Psoas muscle (tissue), 7 donors: ENCODE measurements at regions not wholly inside any gene's neighbourhood (a gene's known extent, or its start where the extent isn't known, plus 50 kb on each side); places are given as distances from the start of the nearest gene placed in this dataset.

ENCODE experiments used
- ATAC-seq, 4 donors: fragments of 200-7000 bp; cut with Tn5 transposase; one replicate each; pipeline ENCODE4 v1.9.1; 2020; ENCODE audit warnings: moderate library complexity in 3 of 4, mild to moderate bottlenecking in 2 of 4
- DNase-seq, 2 donors: peaks; one replicate each; pipeline ENCODE4 v3.0.0-alpha.2; 2020
- H3K27ac ChIP-seq: fragments of 200-600 bp; one replicate; pipeline ENCODE4 v1.8.0; 2022
- H3K27me3 ChIP-seq, 3 donors: fragments of 200-600 bp in 1 of 3; one replicate each; pipeline versions ENCODE4 v1.6.1 to v1.8.0; 2013 to 2022; ENCODE audit warnings: low read length in 2 of 3, mild to moderate bottlenecking in 2 of 3, moderate library complexity in 1 of 3; ENCODE audit not compliant: insufficient read depth in 3 of 3
- H3K36me3 ChIP-seq, 2 donors: fragments of 200-600 bp in 1 of 2; one replicate each; pipeline versions ENCODE4 v1.6.1 to v1.8.0; 2013 to 2022; ENCODE audit warnings: low read depth in 1 of 2, mild to moderate bottlenecking in 1 of 2, moderate library complexity in 1 of 2; ENCODE audit not compliant: insufficient read depth in 1 of 2
- H3K4me1 ChIP-seq: fragments of 200-600 bp; one replicate; pipeline ENCODE4 v1.8.0; 2022
- H3K4me3 ChIP-seq: fragments of 200-600 bp; one replicate; pipeline ENCODE4 v1.8.0; 2022; ENCODE audit warnings: mild to moderate bottlenecking
- H3K9me3 ChIP-seq: fragments of 200-600 bp; one replicate; pipeline ENCODE4 v1.8.0; 2022
- CTCF ChIP-seq: fragments of 200-600 bp; IDR thresholded peaks from one replicate; pipeline ENCODE4 v1.8.0; 2022; ENCODE audit warnings: antibody characterized with exemption
- WGBS, 3 donors: extraction: QIAGEN DNeasy Blood & Tissue Kit; methylation state at CpG; one replicate each; pipeline versions ENCODE4 v1.1.6 to v1.1.7; 2013; 5-methylcytosine and 5-hydroxymethylcytosine counted together
- intact Hi-C, 2 donors: fragments of 100-400 bp; cut with DNase I; formaldehyde crosslinking; loops; one replicate each; pipeline versions ENCODE4 v1.11.0 to v1.14.2; 2022
- donor health status: healthy with polysubstance abuse.
- donor health status: DM: no; HTN: no; CAD: no; lungs with moderate emphysema.
- donor health status: Bipolar disorder and iron deficiency.
- donor health status: healthy.
- donor health status: DM: yes; HTN: yes; CAD: no.
- donor health status: DM: no; HTN: no; CAD: no.
- donor health status: DM: yes; HTN: yes; CAD: no.

- no peaks in the 10 kb centered on the region for H3K27me3 ChIP-seq
- intact Hi-C loops, result no loop called here
- H3K27ac ChIP-seq, result no peak overlapping the region
- ATAC-seq (no peak), DNase-seq (no peak)
- no peak overlapping the region for H3K4me3 ChIP-seq
- WGBS, 3 donors, result 39 to 45% (median 42%) methylated on average over 2 of the region's 2 CpGs
- no peaks in the 10 kb centered on the region for H3K9me3 ChIP-seq
- no peaks in the 10 kb centered on the region for H3K4me1 ChIP-seq
- no peak for TF ChIP-seq CTCF
- no peaks in the 10 kb centered on the region for H3K36me3 ChIP-seq
Observed at GRCh38 chr5:164577742-164578141, 1072.3 kb downstream of the MAT2B start.

GRCh38 chr5:164578401-164578800, 1073.0 kb downstream of the MAT2B start:
- H3K4me3 ChIP-seq, result no peak overlapping the region
- TF ChIP-seq CTCF, result no peak
- no peaks in the 10 kb centered on the region for H3K4me1 ChIP-seq
- DNase-seq, result no peak
- H3K27me3 ChIP-seq, result no peaks in the 10 kb centered on the region
- ATAC-seq, result no peak
- no peaks in the 10 kb centered on the region for H3K9me3 ChIP-seq
- intact Hi-C loops, result no loop called here
- no peaks in the 10 kb centered on the region for H3K36me3 ChIP-seq
- H3K27ac ChIP-seq, result no peak overlapping the region
- 79 to 81% (median 80%) methylated on average over 5 of the region's 5 CpGs for WGBS, 3 donors

GRCh38 chr5:164578911-164579310, 1073.5 kb downstream of the MAT2B start:
- no peak for TF ChIP-seq CTCF
- Histone ChIP-seq H3K9me3 (no peaks in the 10 kb centered on the region), H3K4me1 (no peaks in the 10 kb centered on the region), H3K4me3 (no peak overlapping the region), H3K36me3 (no peaks in the 10 kb centered on the region), H3K27ac (no peak overlapping the region), H3K27me3 (no peaks in the 10 kb centered on the region)
- 70 to 84% (median 78%) methylated on average over 2 of the region's 2 CpGs for WGBS, 3 donors
- DNase-seq (no peak), ATAC-seq (no peak)
- intact Hi-C loops, result no loop called here

DNA sequence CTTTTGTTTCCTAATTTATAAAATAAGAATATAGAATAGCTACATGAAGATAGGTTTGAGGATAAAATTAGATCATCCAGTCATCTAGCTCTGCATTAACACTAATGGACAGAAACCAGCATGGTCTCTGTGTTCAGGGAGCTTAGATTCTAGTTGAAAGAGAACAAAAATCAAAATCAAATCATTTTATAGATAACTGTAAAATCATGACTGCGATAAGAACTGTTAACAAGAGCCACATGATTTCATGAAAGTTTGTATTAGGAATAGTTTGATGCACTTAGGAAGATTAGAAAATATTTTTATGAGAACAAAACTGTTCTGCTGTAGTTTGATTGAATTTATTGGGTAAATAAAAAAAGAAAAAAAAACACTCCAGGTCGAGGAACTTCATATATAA, 1074.7 kb downstream of the MAT2B start:
- H3K9me3 ChIP-seq, result no peaks in the 10 kb centered on the region
- no peak for DNase-seq
- H3K27me3 ChIP-seq, result no peaks in the 10 kb centered on the region
- no peak for ATAC-seq
- WGBS, 3 donors, result 77 to 82% (median 80%) methylated on average over 2 of the region's 2 CpGs
- intact Hi-C loops, result no loop called here
- TF ChIP-seq CTCF, result no peak
- no peaks in the 10 kb centered on the region for H3K4me1 ChIP-seq
- H3K36me3 ChIP-seq, result no peaks in the 10 kb centered on the region
- no peak overlapping the region for H3K4me3 ChIP-seq
- H3K27ac ChIP-seq, result no peak overlapping the region

DNA sequence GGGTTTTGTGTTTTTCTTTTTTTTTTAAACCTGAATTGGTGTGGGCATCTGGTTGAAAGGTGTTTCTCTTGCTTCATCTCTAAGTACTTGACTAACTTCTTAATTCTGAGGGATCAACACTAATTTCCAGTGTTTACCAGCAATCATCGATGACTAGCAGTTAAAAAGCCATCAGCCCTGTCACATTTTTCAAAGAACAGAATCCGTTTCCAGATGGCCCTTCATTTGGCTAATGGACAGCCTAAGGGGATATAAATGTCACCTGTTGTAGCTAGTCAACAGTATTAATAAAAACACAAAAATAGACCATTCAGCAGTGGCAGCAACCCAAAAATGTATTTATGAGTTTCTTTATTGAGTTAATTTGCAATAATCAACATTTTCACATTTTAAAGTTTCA, 1076.5 kb downstream of the MAT2B start:
- WGBS, 3 donors, result 26 to 36% (median 31%) methylated on average over 2 of the region's 2 CpGs

More for the DNA sequence above, 1076.5 kb downstream of the MAT2B start:
- no peaks in the 10 kb centered on the region for H3K36me3 ChIP-seq
- no peak for DNase-seq
- no peak for ATAC-seq
- H3K27ac ChIP-seq, result no peak overlapping the region
- intact Hi-C loops, result no loop called here
- no peak overlapping the region for H3K4me3 ChIP-seq
- no peaks in the 10 kb centered on the region for H3K9me3 ChIP-seq
- no peak for TF ChIP-seq CTCF
- no peaks in the 10 kb centered on the region for H3K4me1 ChIP-seq
- no peaks in the 10 kb centered on the region for H3K27me3 ChIP-seq
